SK-N-MC (cell line): ENCODE measurements at regions not wholly inside any gene's neighbourhood (a gene's known extent, or its start where the extent isn't known, plus 50 kb on each side); places are given as distances from the start of the nearest gene placed in this dataset.

Experiments
- EZH2 ChIP-seq: fragments of 200-600 bp; sonication (generic); IDR thresholded peaks from one replicate; pipeline ENCODE4 v1.6.1; 2017; ENCODE audit warnings: antibody characterized with exemption
- FOXP2 ChIP-seq: optimal IDR thresholded peaks from 2 replicates; pipeline ENCODE3; 2011; ENCODE audit warnings: mild to moderate bottlenecking, moderate library complexity; ENCODE audit not compliant: insufficient read depth; ENCODE audit errors: extremely low read length, control extremely low read depth
- POLR2AphosphoS5 ChIP-seq: IDR thresholded peaks from 2 replicates; pipeline ENCODE4 v1.6.1; 2012; ENCODE audit warnings: mild to moderate bottlenecking, low read depth, low read length, borderline replicate concordance

- TF ChIP-seq EZH2, result no peak
- TF ChIP-seq POLR2AphosphoS5, result no peak
- TF ChIP-seq FOXP2, result no peak
Measured at GRCh38 chr15:25243800-25244097, 195.1 kb downstream of the UBE3A start.
